Heart right ventricle (tissue), 16 donors: ENCODE measurements at regions not wholly inside any gene's neighbourhood (a gene's known extent, or its start where the extent isn't known, plus 50 kb on each side); places are given as distances from the start of the nearest gene placed in this dataset.
"Not testable (repeated sequence)": the region's sequence is repeated elsewhere in the genome, so short reads cannot be mapped to it uniquely, and the experiment has no call there.

Source experiments
- ATAC-seq, 8 donors: fragments of 200-7000 bp; cut with Tn5 transposase; one replicate each; pipeline ENCODE4 v1.9.1; 2020; ENCODE audit warnings: mild to moderate bottlenecking in 8 of 8, moderate library complexity in 8 of 8, moderate number of reproducible peaks in 1 of 8
- DNase-seq, 2 donors: peaks; one replicate each; pipeline ENCODE4 v3.0.0-alpha.2; 2020
- H3K27ac ChIP-seq, 10 donors: fragments of 200-600 bp; sonication (generic) in 2 of 10; one replicate each; pipeline versions ENCODE4 v1.5.0 to v1.8.0; 2020 to 2022; ENCODE audit warnings: mild to moderate bottlenecking in 3 of 10
- H3K27me3 ChIP-seq, 7 donors: fragments of 200-600 bp; one replicate each; pipeline ENCODE4 v1.8.0; 2021 to 2022; ENCODE audit warnings: mild to moderate bottlenecking in 2 of 7
- H3K36me3 ChIP-seq, 9 donors: fragments of 200-600 bp; sonication (generic) in 1 of 9; one replicate each; pipeline versions ENCODE4 v1.5.0 to v1.8.0; 2020 to 2022; ENCODE audit warnings: mild to moderate bottlenecking in 2 of 9
- H3K4me1 ChIP-seq, 9 donors: fragments of 200-600 bp; sonication (generic) in 1 of 9; one replicate each; pipeline versions ENCODE4 v1.5.0 to v1.8.0; 2020 to 2022; ENCODE audit warnings: mild to moderate bottlenecking in 4 of 9
- H3K4me3 ChIP-seq, 10 donors: fragments of 200-600 bp; sonication (generic) in 2 of 10; one replicate each; pipeline versions ENCODE4 v1.5.0 to v1.8.0; 2020 to 2022; ENCODE audit warnings: mild to moderate bottlenecking in 7 of 10, moderate library complexity in 2 of 10
- H3K9me3 ChIP-seq, 11 donors: fragments of 200-600 bp in 10 of 11; sonication (generic) in 2 of 11; one replicate each; pipeline versions ENCODE4 v1.5.0 to v1.8.0; 2013 to 2022; ENCODE audit warnings: mild to moderate bottlenecking in 2 of 11, control low read depth in 1 of 11, moderate library complexity in 1 of 11
- WGBS, 2 donors: extraction: QIAGEN DNeasy Blood & Tissue Kit; methylation state at CpG; one replicate each; pipeline ENCODE4 v1.1.7; 2013; ENCODE audit warnings: inconsistent platforms in 1 of 2; 5-methylcytosine and 5-hydroxymethylcytosine counted together
- intact Hi-C, 10 donors: fragments of 100-400 bp; cut with DNase I; formaldehyde crosslinking; loops; one replicate each; pipeline versions ENCODE4 v1.11.1 to v1.14.2; 2022
- TF ChIP-seq, protein P1 (sequence below), 9 donors: fragments of 200-600 bp; sonication (generic) in 2 of 9; IDR thresholded peaks; one replicate each; pipeline versions ENCODE4 v1.5.0 to v1.8.0; 2021 to 2022; ENCODE audit warnings: antibody characterized with exemption in 9 of 9, mild to moderate bottlenecking in 5 of 9, moderate library complexity in 1 of 9
- donor health status: Arrhythmogenic right ventricular cardiomyopathy.
- donor health status: ischemic (EF 13 %, LVEDD 7.1; RV severe dilation, severe dysfunction).
- donor health status: healthy with polysubstance abuse.
- donor health status: DM: no; HTN: yes; CAD: no.
- donor health status: DM: no; HTN: no; CAD: no.
- donor health status: ischemic (EF 25% LVEDD 6.9; RV normal size, moderate dysfunction).
- donor health status: ischemic (EF 25% LVEDD 5.7; RV mildly dilated, moderate dysfunction).
- donor health status: healthy.
- donor health status: DM: yes; HTN: yes; CAD: no.
- donor health status: Ischemic cardiomyopathy.
- donor health status: ischemic (EF 35%, LVEDD 5.7; RV mildly dilated, moderate dysfunction).
- donor health status: nonischemic (EF 11% LVEDD 7.7; RV severe dilation, severe dysfunction).
- donor health status: DM: yes; HTN: yes; CAD: no.
- donor health status: PGD.
- donor health status: ischemic (EF 29% LVEDD 5.4; RV normal size, mild dysfunction).
- donor health status: nonischemic (EF 23%, LVEDD 6.1; RV moderate dilation, normal function).

DNA sequence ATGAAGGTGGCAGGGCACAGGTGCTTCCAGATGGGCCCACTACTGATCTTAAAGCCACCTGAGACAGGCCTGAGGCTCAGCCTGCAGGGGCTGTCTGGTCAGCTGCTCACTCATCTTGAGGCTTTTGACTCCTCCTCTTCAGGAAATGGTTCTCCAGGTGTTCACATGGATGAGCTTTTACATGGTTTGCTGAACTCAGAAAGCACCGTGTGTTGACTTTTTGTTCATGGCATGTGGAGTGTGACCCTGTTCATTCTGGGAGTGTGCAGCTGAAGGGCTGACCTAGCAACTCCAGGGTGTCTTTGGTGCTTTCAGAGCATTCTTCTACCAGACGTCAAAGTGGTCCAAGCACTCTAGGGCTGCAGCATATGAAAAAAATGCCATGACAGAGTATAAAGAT is 111.1 kb downstream of the CCNG2 start:
- ATAC-seq, result no peak
- no peak for DNase-seq
- Histone ChIP-seq H3K4me3 (no peak overlapping the region), H3K27ac (no peak overlapping the region), H3K27me3 (no peaks in the 10 kb centered on the region), H3K4me1 (no peaks in the 10 kb centered on the region), H3K9me3 (peaks cover 0 to 22% (median 3%) of the 10 kb centered on the region in 11 donors), H3K36me3 (no peaks in the 10 kb centered on the region)
- TF ChIP-seq, protein P1, sequence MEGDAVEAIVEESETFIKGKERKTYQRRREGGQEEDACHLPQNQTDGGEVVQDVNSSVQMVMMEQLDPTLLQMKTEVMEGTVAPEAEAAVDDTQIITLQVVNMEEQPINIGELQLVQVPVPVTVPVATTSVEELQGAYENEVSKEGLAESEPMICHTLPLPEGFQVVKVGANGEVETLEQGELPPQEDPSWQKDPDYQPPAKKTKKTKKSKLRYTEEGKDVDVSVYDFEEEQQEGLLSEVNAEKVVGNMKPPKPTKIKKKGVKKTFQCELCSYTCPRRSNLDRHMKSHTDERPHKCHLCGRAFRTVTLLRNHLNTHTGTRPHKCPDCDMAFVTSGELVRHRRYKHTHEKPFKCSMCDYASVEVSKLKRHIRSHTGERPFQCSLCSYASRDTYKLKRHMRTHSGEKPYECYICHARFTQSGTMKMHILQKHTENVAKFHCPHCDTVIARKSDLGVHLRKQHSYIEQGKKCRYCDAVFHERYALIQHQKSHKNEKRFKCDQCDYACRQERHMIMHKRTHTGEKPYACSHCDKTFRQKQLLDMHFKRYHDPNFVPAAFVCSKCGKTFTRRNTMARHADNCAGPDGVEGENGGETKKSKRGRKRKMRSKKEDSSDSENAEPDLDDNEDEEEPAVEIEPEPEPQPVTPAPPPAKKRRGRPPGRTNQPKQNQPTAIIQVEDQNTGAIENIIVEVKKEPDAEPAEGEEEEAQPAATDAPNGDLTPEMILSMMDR (IDR thresholded peaks at IDR 0.05), result no peak
- WGBS, 2 donors, result 68 to 84% methylated on average over 2 of the region's 2 CpGs
- intact Hi-C loops, result no loop called here

DNA sequence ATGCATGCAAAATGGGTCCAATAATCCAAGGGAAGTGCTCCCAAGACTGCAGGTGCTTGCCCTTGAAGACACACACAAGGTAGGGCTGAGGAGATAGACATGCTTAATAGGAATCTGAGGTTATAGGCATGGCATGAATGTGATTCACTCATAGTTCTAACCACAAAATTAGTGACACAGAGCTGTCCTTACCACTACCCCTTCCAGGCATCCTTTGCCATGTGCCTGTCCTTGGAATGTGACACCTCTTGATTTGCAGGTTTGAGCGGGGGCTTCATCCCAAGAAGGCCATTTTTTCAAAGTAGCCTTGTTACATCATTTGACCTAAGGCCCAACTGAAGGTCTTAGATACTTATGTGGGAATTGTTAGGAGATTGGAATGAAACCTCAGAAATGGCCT is 112.5 kb downstream of the CCNG2 start:
- H3K4me3 ChIP-seq, result no peak overlapping the region
- H3K27me3 ChIP-seq, result no peaks in the 10 kb centered on the region
- H3K27ac ChIP-seq, result no peak overlapping the region
- 90 to 91% methylated on average over 1 of the region's 1 CpG for WGBS, 2 donors
- TF ChIP-seq, protein P1 (IDR thresholded peaks at IDR 0.05), result no peak
- intact Hi-C loops, result no loop called here
- no peak for ATAC-seq
- peaks cover 0 to 10% (median 0%) of the 10 kb centered on the region in 11 donors for H3K9me3 ChIP-seq
- no peaks in the 10 kb centered on the region for H3K36me3 ChIP-seq
- H3K4me1 ChIP-seq, result no peaks in the 10 kb centered on the region
- DNase-seq, result no peak

DNA sequence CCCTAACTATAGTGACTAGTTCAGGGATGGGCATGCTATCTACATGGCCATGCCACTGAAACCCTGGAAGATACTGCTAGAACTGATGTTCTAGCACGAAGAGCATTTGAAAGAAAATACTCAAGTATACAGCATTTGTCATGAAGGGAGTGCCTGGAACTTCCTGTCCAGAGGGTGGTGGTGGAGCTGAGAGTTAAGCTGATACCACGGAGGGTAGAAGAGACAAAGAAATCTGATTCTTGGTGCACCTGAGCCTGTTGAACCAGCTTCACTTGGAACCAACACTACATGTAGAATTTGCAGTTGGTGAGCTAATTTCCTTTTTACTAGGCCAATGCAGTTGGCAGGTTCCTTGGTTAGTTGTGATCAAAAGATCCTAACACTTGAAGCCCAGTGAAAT is 116.4 kb downstream of the CCNG2 start:
- Histone ChIP-seq H3K9me3 (no peaks in the 10 kb centered on the region), H3K27me3 (no peaks in the 10 kb centered on the region), H3K27ac (no peak overlapping the region), H3K4me1 (no peaks in the 10 kb centered on the region), H3K36me3 (no peaks in the 10 kb centered on the region), H3K4me3 (no peak overlapping the region)
- intact Hi-C loops, result no loop called here
- ATAC-seq (no peak), DNase-seq (no peak)
- TF ChIP-seq, protein P1 (IDR thresholded peaks at IDR 0.05), result no peak
- 63 to 69% methylated on average over 2 of the region's 2 CpGs for WGBS, 2 donors

DNA sequence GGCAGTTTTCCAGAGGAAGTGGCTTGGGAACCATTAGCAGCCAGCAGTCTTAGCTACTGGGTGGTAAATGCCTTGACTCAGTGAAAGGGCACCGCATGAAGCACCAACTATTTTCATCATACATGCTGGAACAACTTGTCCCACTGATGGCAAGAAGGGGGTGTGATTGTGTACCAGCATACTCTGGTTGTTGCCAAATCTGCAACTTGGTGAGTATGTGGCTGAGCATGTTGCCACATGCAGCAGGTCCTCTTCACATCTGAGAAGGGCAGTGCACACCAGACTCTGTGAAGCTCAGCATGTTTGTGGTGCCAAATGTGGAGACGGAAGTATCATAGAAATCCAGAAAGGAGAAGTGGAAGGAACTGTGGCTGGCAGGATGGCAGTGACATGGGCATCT is 122.1 kb downstream of the CCNG2 start:
- H3K36me3 ChIP-seq, H3K27ac ChIP-seq, ATAC-seq, intact Hi-C loops, H3K9me3 ChIP-seq, H3K4me1 ChIP-seq, DNase-seq, H3K27me3 ChIP-seq, H3K4me3 ChIP-seq: not testable (repeated sequence)
- 59 to 98% methylated on average over 2 of the region's 2 CpGs for WGBS, 2 donors

DNA sequence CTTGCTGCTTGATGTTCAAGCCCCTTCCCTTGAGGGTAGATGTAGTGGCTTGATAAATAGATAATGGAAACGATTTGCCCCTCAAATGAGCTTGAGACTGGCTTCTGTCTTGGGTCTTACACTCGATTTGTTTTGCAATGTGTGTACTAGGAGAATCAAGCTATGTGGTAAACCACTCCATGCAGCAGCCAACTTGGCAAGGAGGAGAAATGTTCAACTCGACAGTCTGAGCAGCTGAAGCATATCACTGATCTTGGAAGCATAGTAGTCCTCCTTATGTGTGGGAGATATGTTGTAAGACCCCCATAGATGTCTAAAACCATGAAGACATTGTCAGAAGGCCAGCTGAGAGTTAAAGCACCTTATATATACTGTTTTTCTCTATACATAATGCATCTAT is 125.3 kb downstream of the CCNG2 start:
- intact Hi-C loops, result no loop called here
- no peaks in the 10 kb centered on the region for H3K4me1 ChIP-seq
- 46 to 52% methylated on average over 3 of the region's 3 CpGs for WGBS, 2 donors
- no peaks in the 10 kb centered on the region for H3K36me3 ChIP-seq
- H3K4me3 ChIP-seq, result no peak overlapping the region
- no peak for DNase-seq
- H3K9me3 ChIP-seq, result no peaks in the 10 kb centered on the region
- no peak overlapping the region for H3K27ac ChIP-seq
- TF ChIP-seq, protein P1 (IDR thresholded peaks at IDR 0.05), result no peak
- peaks cover 0 to 13% (median 0%) of the 10 kb centered on the region in 7 donors for H3K27me3 ChIP-seq
- ATAC-seq, result no peak
